HG03066 (cell line): ENCODE measurements at regions not wholly inside any gene's neighbourhood (a gene's known extent, or its start where the extent isn't known, plus 50 kb on each side); places are given as distances from the start of the nearest gene placed in this dataset.
"Not testable (repeated sequence)": the region's sequence is repeated elsewhere in the genome, so short reads cannot be mapped to it uniquely, and the experiment has no call there.

Source experiments
- ATAC-seq: cut with Tn5 transposase; IDR thresholded peaks from one replicate; pipeline ENCODE4 v1.9.1; 2021; ENCODE audit warnings: low read depth; ENCODE audit not compliant: unreplicated experiment

DNA sequence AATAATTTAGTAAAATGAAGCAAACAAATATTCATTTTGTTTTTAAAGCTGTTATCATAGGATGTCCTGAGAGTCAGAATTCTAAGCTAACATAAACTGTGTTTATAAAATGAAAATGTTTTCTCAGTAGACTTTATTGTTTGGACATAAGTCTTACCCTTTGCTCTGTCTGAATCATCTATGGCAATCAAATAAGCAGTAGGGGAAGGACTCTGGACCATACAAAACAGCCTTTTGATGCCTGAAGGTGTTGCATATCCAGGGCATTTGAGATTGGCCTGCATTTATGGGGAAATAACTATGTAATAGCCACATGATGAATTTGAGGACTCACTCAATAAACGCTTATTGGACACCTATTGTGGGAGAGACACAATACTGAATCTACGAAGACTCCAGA, 123.0 kb upstream of the ATP5MC3 start:
- ATAC-seq, result no peak

DNA sequence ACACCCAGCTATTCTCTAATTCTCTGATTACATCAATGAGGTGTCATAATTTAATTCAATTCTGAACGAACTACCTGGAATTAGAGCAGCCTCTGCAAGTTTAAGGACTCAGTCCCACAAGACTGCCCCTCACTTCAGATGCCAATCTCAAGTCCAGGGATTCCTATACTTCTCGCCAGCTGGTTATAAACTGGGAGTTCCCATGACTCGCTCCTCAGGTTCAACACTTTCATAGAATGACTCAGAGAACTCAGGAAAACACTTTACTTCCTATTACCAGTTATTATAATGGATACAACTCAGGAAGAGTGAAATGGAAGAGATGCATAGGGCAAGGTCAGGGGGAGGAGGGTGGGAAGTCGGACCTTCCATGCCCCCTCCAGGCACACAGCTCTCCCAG, 112.3 kb upstream of the ATP5MC3 start:
- ATAC-seq, result no peak

DNA sequence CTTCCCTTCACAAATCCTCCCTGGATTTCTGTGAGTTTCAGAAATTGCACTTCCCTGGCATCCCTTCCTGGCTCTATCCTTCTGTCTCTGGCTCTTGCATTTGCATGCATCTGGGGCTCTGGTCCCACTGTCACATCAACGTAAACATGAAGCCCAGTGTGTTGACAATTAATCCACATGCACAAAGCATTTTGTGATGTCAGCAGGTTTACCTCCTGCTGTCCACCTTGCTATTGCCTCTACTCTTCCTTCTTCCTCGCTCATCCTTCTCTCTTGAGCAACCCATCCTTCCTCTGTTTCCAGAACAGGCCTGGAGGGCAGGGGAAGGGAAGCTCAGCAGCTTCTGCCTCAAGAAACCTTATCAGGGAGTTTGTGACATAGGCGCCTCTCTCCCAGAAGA, 111.7 kb upstream of the ATP5MC3 start:
- ATAC-seq, result no peak

DNA sequence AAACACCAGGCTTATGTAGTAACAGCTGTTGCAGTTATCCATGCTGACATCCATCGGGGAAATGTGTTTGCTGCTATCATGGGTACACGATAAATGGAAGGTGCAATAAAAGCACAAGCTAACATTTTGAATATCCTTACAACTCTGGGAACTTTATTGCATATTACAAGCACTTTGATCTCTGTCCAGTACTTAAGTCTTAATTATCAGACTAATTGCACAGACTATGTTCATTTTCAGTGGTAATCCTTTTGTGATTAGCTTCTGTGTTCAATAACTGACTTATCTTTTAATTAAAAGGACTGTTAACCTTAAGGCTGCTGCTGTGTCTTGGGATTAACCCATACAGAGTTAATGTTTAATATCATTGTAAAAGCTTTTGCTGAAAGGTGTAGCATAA, 101.4 kb upstream of the ATP5MC3 start:
- ATAC-seq, result no peak

DNA sequence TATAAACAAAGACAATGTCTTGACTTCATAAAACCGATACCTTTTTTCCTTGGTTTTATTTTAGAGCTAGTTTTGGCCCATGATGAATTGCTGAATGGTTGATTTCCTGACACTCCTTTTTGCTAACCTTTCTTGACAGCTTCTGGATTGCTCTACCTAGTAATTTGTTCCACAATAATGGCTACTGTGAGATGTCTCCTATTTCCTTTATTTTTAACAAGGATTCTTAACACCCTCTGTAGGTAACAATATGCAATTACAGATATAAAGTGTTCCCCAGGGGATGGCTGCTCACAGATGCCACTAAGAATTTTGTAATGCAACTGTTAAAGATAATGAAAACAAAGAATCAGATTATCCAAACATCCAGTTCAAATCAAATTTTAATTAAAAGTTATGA, 100.8 kb upstream of the ATP5MC3 start:
- no peak for ATAC-seq

DNA sequence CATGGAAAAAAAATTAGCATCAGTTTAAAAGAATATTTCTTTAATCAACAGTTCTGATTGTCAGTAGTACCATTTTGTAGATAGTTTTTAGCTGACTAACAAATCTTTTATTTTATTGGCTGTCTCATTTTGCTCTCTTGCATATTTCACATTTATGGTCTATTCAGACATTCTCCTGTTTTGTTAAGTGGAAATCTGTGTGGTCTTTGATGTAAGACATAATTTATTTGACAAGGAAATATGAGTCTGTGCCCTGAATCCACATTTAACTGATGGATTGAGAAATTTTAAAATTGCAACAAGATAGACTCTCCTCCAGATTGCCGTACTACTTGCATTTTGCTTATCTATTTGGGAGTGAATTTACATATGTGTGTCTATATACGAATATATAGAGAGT, 96.3 kb upstream of the ATP5MC3 start:
- ATAC-seq, result no peak

DNA sequence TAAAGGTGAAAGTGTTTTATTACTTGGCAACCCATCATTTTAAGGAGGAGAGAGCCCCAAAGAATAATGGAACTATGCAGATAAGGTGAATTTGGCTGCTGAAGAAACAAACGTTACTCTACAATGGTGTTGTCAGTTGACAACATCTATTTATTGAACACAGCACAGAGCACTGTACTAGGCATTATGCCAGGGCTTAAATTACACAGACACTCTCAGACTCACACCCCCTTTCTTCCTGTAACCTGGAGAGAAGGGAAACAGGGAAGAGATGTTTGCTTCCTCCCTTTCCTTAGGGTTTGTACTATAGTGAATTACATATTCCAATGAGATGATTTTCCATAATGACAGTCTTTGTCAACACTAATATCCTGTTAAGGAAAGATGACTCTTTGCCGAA, 94.0 kb upstream of the ATP5MC3 start:
- ATAC-seq, result no peak

DNA sequence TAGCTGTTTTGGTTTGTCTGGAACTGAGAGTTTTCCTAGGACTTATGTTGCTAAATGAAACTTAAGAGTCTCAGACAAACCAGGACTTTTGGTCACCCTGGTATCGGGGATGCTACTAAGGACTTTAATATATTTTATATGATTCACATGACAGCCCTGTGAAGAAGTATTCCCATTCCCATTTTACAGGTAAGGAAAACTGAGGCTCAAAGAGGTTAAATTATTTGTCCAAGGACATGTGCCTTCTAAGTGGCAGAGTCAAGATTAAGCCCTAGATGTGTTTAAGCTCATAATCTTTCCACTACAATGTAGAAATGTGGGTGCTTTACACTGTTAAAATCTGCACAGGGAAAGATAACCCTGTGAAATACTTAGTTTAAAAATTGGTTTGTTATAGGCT, 77.7 kb upstream of the ATP5MC3 start:
- ATAC-seq, result no peak

DNA sequence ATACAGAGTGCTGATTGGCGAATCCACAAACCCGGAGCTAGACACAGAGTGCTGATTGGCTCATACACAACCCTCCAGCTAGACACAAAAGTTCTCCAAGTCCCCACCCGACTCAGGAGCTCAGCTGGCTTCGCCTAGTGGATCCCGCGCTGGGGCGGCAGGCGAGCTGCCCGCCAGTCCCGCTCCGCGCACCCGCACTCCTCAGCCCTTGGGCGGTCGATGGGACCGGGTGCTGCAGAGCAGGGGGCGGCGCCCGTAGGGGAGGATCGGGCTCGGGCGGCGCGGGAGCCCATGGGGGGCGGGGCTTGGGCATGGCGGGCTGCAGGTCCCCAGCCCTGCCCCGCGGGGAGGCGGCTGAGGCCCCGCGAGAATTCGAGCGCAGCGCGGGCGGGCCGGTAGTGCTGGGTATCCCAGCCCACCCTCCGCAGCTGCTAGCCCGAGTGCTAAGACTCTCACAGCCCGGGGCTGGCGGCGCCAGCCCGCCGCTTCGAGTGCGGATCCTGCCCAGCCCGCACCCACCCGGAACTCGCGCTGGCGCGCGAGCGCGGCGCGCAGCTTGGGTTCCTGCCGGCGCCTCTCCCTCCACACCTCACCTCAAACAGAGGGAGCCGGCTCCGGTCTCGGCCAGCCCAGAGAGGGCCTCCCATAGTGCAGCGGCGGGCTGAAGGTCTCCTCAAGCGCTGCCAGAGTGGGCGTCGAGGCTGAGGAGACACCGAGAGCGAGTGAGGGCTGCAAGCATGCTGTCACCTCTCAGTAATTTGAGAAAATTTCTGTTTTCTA, 75.5 kb upstream of the ATP5MC3 start:
- ATAC-seq, result no peak

DNA sequence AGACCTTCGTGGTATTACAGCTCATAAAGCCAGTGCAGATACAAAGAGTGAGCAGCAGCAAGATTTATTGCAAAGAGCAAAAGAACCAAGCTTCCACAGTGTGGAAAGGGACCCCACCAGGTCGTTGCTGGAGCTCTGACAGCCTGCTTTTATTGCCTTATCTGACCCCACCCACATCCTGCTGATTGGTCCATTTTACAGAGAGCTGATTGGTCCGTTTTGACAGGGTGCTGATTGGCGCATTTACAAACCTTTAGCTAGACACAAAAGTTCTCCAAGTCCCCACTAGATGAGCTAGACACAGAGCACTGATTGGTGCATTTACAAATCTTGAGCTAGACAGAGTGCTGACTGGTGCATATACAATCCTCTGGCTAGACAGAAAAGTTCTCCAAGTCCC, 74.9 kb upstream of the ATP5MC3 start:
- not testable (repeated sequence) for ATAC-seq

DNA sequence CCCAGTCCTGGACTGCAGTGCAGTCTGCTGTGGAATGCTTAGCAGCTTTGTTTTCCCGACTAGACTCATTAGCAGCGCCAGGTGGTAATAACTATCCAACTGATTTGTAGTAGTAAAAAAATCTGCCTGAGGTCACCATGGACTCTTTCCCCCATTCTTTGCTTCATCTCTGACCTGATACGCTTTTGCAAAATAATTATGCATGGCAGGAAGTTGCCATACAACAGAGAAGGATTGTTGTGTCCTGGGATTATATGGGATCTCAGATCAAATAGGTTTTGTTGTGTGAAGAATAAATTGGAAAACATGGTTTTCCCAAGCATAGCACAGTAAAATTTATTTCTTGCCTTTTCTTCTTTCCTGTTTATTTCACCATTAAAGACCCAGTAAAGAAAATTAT, 72.4 kb upstream of the ATP5MC3 start:
- ATAC-seq, result no peak

DNA sequence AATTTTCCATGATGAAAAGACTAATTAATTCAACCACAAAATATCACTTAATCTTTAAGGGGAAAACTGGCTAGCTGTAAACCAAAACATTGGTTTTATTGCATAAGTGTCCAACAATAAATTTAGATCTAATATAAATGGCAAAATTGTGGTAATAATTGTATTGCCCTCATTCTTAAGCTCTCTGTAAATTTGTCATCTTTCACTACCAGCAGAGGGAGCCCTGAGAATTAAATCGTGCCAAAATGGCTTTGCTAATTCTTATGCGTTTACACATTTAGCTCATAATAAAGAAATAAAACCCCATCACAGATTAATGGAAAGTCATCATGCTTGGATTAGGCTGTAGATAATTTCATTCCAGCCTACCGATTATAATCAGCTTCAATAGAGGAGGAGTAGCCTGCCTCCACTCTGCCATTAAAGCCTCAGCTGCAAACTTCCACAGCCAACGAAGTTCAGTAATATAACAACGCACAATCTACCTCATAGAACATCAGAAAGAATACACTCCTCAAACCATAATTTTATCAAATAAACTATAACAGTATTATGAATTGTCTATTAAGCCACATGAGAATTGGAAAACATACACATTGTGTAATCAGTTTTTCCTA, 70.0 kb upstream of the ATP5MC3 start:
- ATAC-seq, result no peak

DNA sequence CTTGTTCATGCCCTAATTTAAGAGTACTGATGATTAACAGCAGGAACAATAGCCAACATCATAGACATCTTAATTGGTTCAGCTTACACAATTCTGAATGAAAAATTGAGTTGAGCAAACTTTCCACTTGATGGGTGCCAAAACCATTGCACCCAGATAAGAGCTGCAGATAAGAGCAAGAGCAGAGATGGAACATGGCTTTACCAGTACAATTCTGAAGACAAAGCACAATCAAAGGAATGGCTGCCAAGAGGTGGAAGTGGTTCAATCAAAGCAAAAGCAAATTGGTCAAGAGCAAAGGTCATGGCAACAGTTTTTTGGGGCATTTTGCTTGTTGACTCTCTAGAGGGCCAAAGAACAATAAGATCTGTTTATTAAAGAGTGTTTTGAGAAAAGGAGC, 65.6 kb upstream of the ATP5MC3 start:
- no peak for ATAC-seq

DNA sequence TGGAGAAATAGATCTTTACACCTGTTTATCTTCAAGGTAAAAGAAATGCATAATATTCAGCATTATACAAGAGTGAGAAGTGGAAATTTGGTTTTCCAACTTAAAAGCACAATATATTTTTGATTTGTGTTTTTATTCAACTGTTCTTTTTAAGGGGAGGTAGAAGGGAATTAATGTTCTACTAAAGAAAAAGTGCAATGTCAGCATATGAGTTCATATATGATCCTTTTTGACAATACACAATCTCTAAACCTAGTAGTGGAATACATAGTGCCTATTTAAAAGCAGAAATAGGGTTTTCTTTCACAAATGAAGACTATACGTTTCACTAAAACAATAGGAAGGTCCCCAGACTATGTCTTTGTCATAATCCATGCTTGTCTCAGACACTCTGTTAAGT, 63.2 kb upstream of the ATP5MC3 start:
- no peak for ATAC-seq

DNA sequence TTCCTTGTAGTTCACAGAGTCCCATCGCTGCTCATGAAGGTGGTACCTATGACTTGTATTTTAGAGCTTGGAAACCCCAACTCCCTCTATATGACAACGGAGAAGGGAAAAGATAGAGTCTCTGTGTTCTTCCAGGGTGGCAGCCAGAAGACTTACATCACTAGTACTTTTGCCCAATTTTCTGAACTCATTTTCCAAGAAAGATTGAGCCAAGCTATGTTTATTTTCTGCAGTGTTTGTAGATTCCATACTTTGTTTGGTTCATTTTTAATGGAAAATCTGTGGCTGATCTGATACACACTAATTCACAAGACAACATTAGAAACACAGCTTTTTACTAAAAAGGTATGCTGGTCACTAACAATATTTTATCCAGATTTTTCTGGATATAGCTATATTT, 60.2 kb upstream of the ATP5MC3 start:
- no peak for ATAC-seq

DNA sequence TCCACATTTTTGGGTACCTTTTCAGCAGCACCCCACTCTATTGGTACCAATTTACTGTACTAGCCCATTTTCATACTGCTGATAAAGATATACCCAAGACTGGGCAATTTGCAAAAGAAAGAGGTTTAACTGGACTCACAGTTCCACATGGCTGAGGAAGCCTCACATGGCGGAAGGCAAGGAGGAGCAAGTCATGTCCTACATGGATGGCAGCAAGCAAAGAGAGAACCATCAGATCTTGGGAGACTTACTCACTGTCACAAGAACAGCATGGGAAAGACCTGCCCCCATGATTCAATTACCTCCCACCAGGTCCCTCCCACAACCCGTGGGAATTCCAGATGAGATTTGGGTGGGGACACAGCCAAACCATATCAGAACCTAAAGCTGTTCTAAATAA, 58.5 kb upstream of the ATP5MC3 start:
- not testable (repeated sequence) for ATAC-seq

DNA sequence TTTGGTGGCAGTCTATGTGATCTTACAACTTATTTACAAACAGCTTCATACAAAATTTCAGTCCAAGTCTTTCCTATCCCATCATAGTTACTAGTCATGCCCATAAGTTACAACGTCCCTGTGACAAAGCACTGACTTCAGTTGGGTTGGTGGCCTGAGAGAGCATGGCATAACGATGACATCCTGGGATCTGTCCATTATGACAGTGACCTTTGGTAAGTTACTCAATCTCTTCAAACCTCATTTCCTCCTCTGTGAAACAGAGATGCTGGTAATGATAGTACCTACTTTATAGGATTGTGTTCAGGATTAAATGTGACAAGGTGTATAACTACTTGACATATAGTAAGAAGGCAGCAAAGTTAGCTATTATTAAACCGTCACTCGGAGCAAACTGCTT, 55.4 kb upstream of the ATP5MC3 start:
- ATAC-seq, result no peak

DNA sequence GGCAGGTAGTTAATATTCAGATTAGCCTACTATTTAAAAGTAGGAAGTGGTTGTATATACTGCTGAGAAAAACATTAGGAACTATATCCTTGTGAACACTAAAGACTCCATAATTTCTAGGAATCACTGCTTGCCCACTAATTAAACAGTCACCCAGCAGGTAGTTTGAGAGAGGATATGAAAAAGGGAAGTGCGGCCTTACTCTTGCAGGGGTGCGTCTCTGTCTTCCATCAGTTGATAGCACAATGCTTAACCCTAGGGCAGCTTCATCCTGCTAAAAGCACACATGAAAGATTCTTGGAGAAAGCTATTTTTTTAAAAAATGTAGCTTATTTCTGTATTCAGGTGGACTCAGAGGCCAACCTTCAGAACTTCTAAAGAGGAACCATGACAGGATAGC, 53.1 kb upstream of the ATP5MC3 start:
- ATAC-seq, result no peak

DNA sequence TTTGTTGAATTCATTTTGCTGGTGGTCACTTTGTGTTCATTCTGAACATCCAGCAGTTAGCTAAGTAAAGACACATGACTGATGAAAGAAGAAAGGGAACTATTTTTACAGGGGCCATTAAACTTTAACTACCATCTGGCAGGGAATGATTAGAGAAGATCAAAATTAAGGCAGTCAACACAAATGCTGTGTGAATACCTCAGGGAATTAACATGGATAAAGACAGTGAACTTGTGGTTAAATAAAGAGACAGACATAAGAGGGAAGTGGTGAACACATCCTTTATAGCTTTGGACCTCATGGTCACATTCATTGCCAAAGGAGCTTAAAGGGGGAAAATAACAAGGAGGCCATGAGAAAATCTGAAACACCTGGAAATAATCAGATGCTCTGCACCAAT, 52.6 kb upstream of the ATP5MC3 start:
- ATAC-seq, result no peak

DNA sequence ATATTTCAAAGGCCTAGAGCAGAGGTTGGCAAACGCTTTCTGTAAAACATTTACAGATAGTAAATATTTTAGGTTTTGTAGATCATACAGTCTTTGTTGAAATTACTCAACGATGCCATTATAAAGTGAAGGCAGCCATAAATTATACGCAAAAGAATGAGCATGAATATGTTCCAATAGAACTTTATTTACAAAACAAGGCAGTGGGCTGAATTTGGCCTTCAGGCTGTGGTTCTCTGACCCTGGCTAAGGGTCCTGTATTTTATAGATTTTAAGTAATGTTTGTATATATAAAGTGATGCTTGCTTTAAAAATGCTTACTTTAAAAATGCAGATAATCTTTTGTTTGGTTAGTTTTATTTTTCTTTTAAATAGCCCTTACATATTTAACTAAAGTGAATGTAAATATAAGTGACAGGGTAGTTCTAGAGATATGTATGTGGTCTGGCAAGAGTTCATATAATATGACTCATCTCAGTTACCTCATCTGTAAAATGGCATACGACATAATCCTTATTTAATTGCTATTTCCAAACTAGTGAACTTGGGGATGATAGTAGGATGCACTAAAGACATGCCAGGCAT, 51.7 kb upstream of the ATP5MC3 start:
- no peak for ATAC-seq
